NCI-H2227 treated with DMSO at 0.1 percent for 48 hours (cell line): ENCODE measurements at regions not wholly inside any gene's neighbourhood (a gene's known extent, or its start where the extent isn't known, plus 50 kb on each side); places are given as distances from the start of the nearest gene placed in this dataset.
"Not testable (repeated sequence)": the region's sequence is repeated elsewhere in the genome, so short reads cannot be mapped to it uniquely, and the experiment has no call there.

Experiments used
- DNase-seq: peaks from one replicate; lab custom pipeline; 2025; lab: John Stamatoyannopoulos, UW

GRCh38 chr6:6867404-6867799 lies 240.4 kb upstream of the RREB1 start:
- no peak for DNase-seq

- DNase-seq, result no peak
These were observed 238.7 kb upstream of the RREB1 start for GRCh38 chr6:6869094-6869493.

GRCh38 chr6:6870921-6871320 lies 236.8 kb upstream of the RREB1 start:
- no peak for DNase-seq

GRCh38 chr6:6872459-6873344 lies 235.1 kb upstream of the RREB1 start:
- no peak for DNase-seq

- DNase-seq, result no peak
These were observed 234.0 kb upstream of the RREB1 start for GRCh38 chr6:6873778-6874177.

- DNase-seq, result no peak
These were observed 231.8 kb upstream of the RREB1 start for GRCh38 chr6:6875818-6876470.

GRCh38 chr6:6877792-6878191 lies 230.0 kb upstream of the RREB1 start:
- DNase-seq, result not testable (repeated sequence)

- DNase-seq, result no peak
These were observed 228.7 kb upstream of the RREB1 start for GRCh38 chr6:6878887-6879585.

- not testable (repeated sequence) for DNase-seq
These were observed 228.2 kb upstream of the RREB1 start for GRCh38 chr6:6879586-6879974.

- no peak for DNase-seq
These were observed 226.9 kb upstream of the RREB1 start for GRCh38 chr6:6880745-6881437.

- DNase-seq, result no peak
These were observed 226.1 kb upstream of the RREB1 start for GRCh38 chr6:6881438-6882225.

- no peak for DNase-seq
These were observed 225.2 kb upstream of the RREB1 start for GRCh38 chr6:6882592-6882991.

- DNase-seq, result no peak
These were observed 224.8 kb upstream of the RREB1 start for GRCh38 chr6:6883011-6883410.

GRCh38 chr6:6884193-6884627 lies 223.6 kb upstream of the RREB1 start:
- no peak for DNase-seq

- no peak for DNase-seq
These were observed 222.8 kb upstream of the RREB1 start for GRCh38 chr6:6884916-6885315.

GRCh38 chr6:6885521-6886170 lies 222.1 kb upstream of the RREB1 start:
- no peak for DNase-seq

- no peak for DNase-seq
These were observed 221.4 kb upstream of the RREB1 start for GRCh38 chr6:6886171-6886885.

GRCh38 chr6:6886886-6887285 lies 220.9 kb upstream of the RREB1 start:
- no peak for DNase-seq

GRCh38 chr6:6889601-6890000 lies 218.2 kb upstream of the RREB1 start:
- no peak for DNase-seq

GRCh38 chr6:6890400-6890858 lies 217.3 kb upstream of the RREB1 start:
- DNase-seq, result no peak
